Ascending aorta (tissue), 2 donors: ENCODE measurements at regions not wholly inside any gene's neighbourhood (a gene's known extent, or its start where the extent isn't known, plus 50 kb on each side); places are given as distances from the start of the nearest gene placed in this dataset.

Experiments
- DNase-seq, 2 donors: peaks; one replicate each; pipeline ENCODE4 v3.0.0-alpha.2; 2019; ENCODE audit warnings: low spot score in 2 of 2
- H3K27ac ChIP-seq, 2 donors: fragments of 200-600 bp; sonication (generic); one replicate each; pipeline ENCODE4 v1.5.1; 2016 to 2017; ENCODE audit warnings: mild to moderate bottlenecking in 1 of 2
- H3K27me3 ChIP-seq: fragments of 200-600 bp; sonication (generic); one replicate; pipeline ENCODE4 v1.5.1; 2017
- H3K36me3 ChIP-seq, 2 donors: fragments of 200-600 bp; sonication (generic); one replicate each; pipeline ENCODE4 v1.5.1; 2016
- H3K4me1 ChIP-seq, 2 donors: fragments of 200-600 bp; sonication (generic); one replicate each; pipeline ENCODE4 v1.5.1; 2016 to 2017; ENCODE audit warnings: mild to moderate bottlenecking in 1 of 2
- H3K4me3 ChIP-seq, 2 donors: fragments of 200-600 bp; sonication (generic); one replicate each; pipeline ENCODE4 v1.5.1; 2016 to 2017; ENCODE audit warnings: mild to moderate bottlenecking in 1 of 2
- H3K9me3 ChIP-seq, 2 donors: fragments of 200-600 bp; sonication (generic); one replicate each; pipeline ENCODE4 v1.5.1; 2016
- intact Hi-C: fragments of 100-400 bp; cut with DNase I; formaldehyde crosslinking; loops from one replicate; pipeline ENCODE4 v1.15.1; 2023
- TF ChIP-seq, protein P1 (sequence below), 3 experiments: fragments of 200-600 bp in 2 of 3; fragments of 450-650 bp in 1 of 3; sonication (generic) in 2 of 3; IDR thresholded peaks; one replicate each; pipeline ENCODE4 v1.5.1; 2016 to 2019; ENCODE audit warnings: antibody characterized with exemption in 3 of 3, mild to moderate bottlenecking in 1 of 3, moderate library complexity in 1 of 3

GRCh38 chr4:11097725-11098124 is 331.0 kb downstream of the HS3ST1 start:
- Histone ChIP-seq H3K27me3 (no peaks in the 10 kb centered on the region), H3K4me3 (no peak overlapping the region), H3K27ac (no peak overlapping the region), H3K9me3 (no peaks in the 10 kb centered on the region), H3K36me3 (no peaks in the 10 kb centered on the region), H3K4me1 (no peaks in the 10 kb centered on the region)
- DNase-seq = no peak
- intact Hi-C loops = no loop called here
- TF ChIP-seq, protein P1, sequence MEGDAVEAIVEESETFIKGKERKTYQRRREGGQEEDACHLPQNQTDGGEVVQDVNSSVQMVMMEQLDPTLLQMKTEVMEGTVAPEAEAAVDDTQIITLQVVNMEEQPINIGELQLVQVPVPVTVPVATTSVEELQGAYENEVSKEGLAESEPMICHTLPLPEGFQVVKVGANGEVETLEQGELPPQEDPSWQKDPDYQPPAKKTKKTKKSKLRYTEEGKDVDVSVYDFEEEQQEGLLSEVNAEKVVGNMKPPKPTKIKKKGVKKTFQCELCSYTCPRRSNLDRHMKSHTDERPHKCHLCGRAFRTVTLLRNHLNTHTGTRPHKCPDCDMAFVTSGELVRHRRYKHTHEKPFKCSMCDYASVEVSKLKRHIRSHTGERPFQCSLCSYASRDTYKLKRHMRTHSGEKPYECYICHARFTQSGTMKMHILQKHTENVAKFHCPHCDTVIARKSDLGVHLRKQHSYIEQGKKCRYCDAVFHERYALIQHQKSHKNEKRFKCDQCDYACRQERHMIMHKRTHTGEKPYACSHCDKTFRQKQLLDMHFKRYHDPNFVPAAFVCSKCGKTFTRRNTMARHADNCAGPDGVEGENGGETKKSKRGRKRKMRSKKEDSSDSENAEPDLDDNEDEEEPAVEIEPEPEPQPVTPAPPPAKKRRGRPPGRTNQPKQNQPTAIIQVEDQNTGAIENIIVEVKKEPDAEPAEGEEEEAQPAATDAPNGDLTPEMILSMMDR (IDR thresholded peaks at IDR 0.05) = no peak

GRCh38 chr4:11081006-11081405 is 347.7 kb downstream of the HS3ST1 start:
- Histone ChIP-seq H3K4me3 (no peak overlapping the region), H3K36me3 (no peaks in the 10 kb centered on the region), H3K27me3 (no peaks in the 10 kb centered on the region), H3K4me1 (no peaks in the 10 kb centered on the region), H3K9me3 (no peaks in the 10 kb centered on the region), H3K27ac (no peak overlapping the region)
- intact Hi-C loops = no loop called here
- DNase-seq = no peak
- TF ChIP-seq, protein P1 (IDR thresholded peaks at IDR 0.05) = no peak

DNA sequence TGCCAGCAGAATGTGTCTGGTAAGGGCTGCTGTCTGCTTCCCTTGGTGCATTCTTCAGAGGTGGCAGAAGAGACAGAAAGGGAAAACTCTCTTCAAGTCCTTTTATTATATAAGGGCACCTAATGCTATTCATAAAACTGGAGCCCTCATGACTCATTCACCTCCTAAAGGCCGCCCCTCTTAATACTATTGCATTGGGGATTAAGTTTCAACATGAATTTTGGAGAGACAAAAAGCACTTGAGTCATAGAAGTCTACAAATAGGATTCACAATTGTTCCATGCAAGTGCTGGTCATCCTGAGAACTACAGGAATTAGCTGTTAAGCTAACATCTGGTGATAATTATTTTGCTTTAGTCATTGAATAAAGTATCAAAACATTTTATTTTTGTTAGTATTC is 349.5 kb downstream of the HS3ST1 start:
- no peak overlapping the region for H3K27ac ChIP-seq
- H3K4me3 ChIP-seq = no peak overlapping the region
- TF ChIP-seq, protein P1 (IDR thresholded peaks at IDR 0.05) = no peak
- H3K9me3 ChIP-seq = no peaks in the 10 kb centered on the region
- no peaks in the 10 kb centered on the region for H3K36me3 ChIP-seq
- DNase-seq = no peak
- no peaks in the 10 kb centered on the region for H3K27me3 ChIP-seq
- H3K4me1 ChIP-seq = no peaks in the 10 kb centered on the region
- intact Hi-C loops = no loop called here

DNA sequence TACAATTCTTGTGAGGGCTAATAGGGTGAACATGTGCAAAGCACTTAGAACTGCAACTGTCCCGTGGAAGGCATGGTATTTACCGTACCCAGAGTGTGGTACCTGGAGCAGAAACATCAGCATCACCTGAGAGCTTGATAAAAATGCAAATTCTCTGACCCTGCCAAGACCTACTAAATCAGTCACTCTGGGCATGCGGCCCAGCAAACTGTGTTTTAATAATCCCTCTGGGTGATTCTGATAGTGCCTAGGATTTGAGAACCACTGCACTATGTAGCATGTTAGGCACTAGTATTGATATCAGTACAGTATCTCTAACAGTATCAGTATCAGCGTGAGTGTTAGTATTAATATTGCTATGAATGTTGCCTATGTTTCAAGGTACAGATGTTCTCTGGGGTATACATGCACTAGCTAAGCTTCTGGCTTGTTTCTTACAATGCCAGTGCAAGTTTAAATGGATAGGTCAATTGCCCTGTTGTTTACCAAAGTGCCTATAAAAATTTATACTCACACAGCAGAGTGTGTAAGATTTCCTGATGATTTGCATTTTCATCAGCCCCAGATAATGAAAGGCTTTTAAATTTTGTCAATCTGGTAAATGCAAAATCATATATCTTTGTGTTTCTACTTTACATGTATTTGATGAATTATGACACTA is 354.0 kb downstream of the HS3ST1 start:
- no peak overlapping the region for H3K4me3 ChIP-seq
- no peaks in the 10 kb centered on the region for H3K27me3 ChIP-seq
- no peaks in the 10 kb centered on the region for H3K36me3 ChIP-seq
- intact Hi-C loops = no loop called here
- DNase-seq = no peak
- no peaks in the 10 kb centered on the region for H3K9me3 ChIP-seq
- H3K4me1 ChIP-seq = no peaks in the 10 kb centered on the region
- TF ChIP-seq, protein P1 (IDR thresholded peaks at IDR 0.05) = no peak
- H3K27ac ChIP-seq = no peak overlapping the region

GRCh38 chr4:11073621-11074051 is 355.1 kb downstream of the HS3ST1 start:
- intact Hi-C loops = no loop called here
- H3K27ac ChIP-seq = peak overlapping the region; percentile 17 to 46
- no peaks in the 10 kb centered on the region for H3K9me3 ChIP-seq
- TF ChIP-seq, protein P1 (IDR thresholded peaks at IDR 0.05) = no peak
- no peak overlapping the region for H3K4me3 ChIP-seq
- no peaks in the 10 kb centered on the region for H3K27me3 ChIP-seq
- peak in 1 of 2 donors; percentile 82 for DNase-seq
- H3K36me3 ChIP-seq = no peaks in the 10 kb centered on the region
- no peaks in the 10 kb centered on the region for H3K4me1 ChIP-seq

DNA sequence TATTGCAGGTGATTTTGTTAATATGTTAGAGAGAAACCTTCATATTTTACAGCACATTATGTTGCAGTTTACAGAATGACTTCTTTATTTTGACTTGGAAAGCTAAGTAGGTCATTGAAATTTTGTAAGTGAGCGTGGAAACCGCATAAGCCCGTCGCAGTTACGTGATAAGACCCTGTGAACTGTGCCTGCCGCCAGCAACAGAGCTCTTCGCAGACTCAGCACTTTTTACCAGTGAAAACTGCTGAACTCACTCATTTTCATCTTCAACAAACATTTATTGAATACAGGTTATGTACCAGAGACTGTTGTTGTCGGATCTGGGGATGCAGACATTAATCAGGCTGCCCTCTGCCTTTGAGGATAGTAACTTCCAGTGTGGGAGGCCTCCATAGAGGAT is 355.7 kb downstream of the HS3ST1 start:
- intact Hi-C loops = no loop called here

More for the DNA sequence above, 355.7 kb downstream of the HS3ST1 start:
- Histone ChIP-seq H3K4me3 (no peak overlapping the region), H3K36me3 (no peaks in the 10 kb centered on the region), H3K27ac (no peak overlapping the region), H3K9me3 (no peaks in the 10 kb centered on the region), H3K4me1 (no peaks in the 10 kb centered on the region), H3K27me3 (no peaks in the 10 kb centered on the region)
- TF ChIP-seq, protein P1 (IDR thresholded peaks at IDR 0.05) = no peak
- no peak for DNase-seq
